Adrenal gland (tissue), 9 donors: ENCODE measurements at regions not wholly inside any gene's neighbourhood (a gene's known extent, or its start where the extent isn't known, plus 50 kb on each side); places are given as distances from the start of the nearest gene placed in this dataset.

ENCODE experiments used
- DNase-seq, 7 donors: peaks; one replicate each; pipeline ENCODE4 v3.0.0-alpha.2; 2019 to 2020
- H3K27ac ChIP-seq, 5 donors: fragments of 200-600 bp; sonication (generic) in 4 of 5; 1 replicate in 3 of 5; 2 replicates in 2 of 5; pipeline versions ENCODE4 v1.5.1 to v1.8.0; 2016 to 2020; ENCODE audit warnings: mild to moderate bottlenecking in 1 of 5
- H3K27me3 ChIP-seq: fragments of 200-600 bp; 2 replicates; pipeline ENCODE4 v1.8.0; 2021
- H3K36me3 ChIP-seq, 2 donors: fragments of 200-600 bp; replicated peaks in 1 of 2; 1 replicate in 1 of 2; 2 replicates in 1 of 2; pipeline versions ENCODE4 v1.5.1 to v1.8.0; 2018 to 2022
- H3K4me1 ChIP-seq, 2 donors: fragments of 200-600 bp; replicated peaks in 1 of 2; 1 replicate in 1 of 2; 2 replicates in 1 of 2; pipeline versions ENCODE4 v1.5.1 to v1.8.0; 2018 to 2021
- H3K4me3 ChIP-seq, 4 donors: fragments of 200-600 bp; sonication (generic) in 3 of 4; one replicate each; pipeline ENCODE4 v1.5.1; 2016 to 2018
- H3K9me3 ChIP-seq, 3 donors: fragments of 200-600 bp; sonication (generic) in 1 of 3; replicated peaks in 1 of 3; 1 replicate in 2 of 3; 2 replicates in 1 of 3; pipeline versions ENCODE4 v1.5.1 to v1.8.0; 2016 to 2021
- CTCF ChIP-seq, 6 experiments: fragments of 450-650 bp in 4 of 6; fragments of 200-600 bp in 2 of 6; sonication (generic) in 1 of 6; IDR thresholded peaks; 1 replicate in 5 of 6; 2 replicates in 1 of 6; pipeline versions ENCODE4 v1.5.1 to v1.8.0; 2016 to 2021; ENCODE audit warnings: antibody characterized with exemption in 6 of 6, mild to moderate bottlenecking in 2 of 6, moderate library complexity in 1 of 6
- POLR2A ChIP-seq, 2 donors: fragments of 450-650 bp; IDR thresholded peaks; one replicate each; pipeline ENCODE4 v1.6.1; 2017; ENCODE audit warnings: antibody characterized with exemption in 2 of 2, mild to moderate bottlenecking in 2 of 2, moderate library complexity in 1 of 2
- WGBS, 4 donors: extraction: QIAGEN DNeasy Blood & Tissue Kit in 2 of 4; methylation state at CpG; one replicate each; pipeline versions ENCODE4 v1.1.5 to v1.1.7; 2013 to 2017; 5-methylcytosine and 5-hydroxymethylcytosine counted together
- intact Hi-C, 2 donors: fragments of 100-400 bp; cut with DNase I; formaldehyde crosslinking; loops; one replicate each; pipeline versions ENCODE4 v1.14.1 to v1.15.0; 2022 to 2023
- donor health status: healthy with polysubstance abuse.
- donor health status: Bipolar disorder and iron deficiency.
- donor health status: DM: yes; HTN: yes; CAD: no.
- donor health status: DM: no; HTN: no; CAD: no.
- donor health status: DM: no; HTN: no; CAD: no.

- Histone ChIP-seq H3K36me3 (no peaks in the 10 kb centered on the region), H3K4me3 (no peak overlapping the region), H3K9me3 (no peaks in the 10 kb centered on the region), H3K4me1 (no peaks in the 10 kb centered on the region), H3K27ac (no peak overlapping the region), H3K27me3 (no peaks in the 10 kb centered on the region)
- intact Hi-C loops: no loop called here
- WGBS, 4 donors: 63 to 74% (median 67%) methylated on average over 3 of the region's 3 CpGs
- TF ChIP-seq POLR2A (IDR thresholded peaks at IDR 0.05): no peak
- no peak for TF ChIP-seq CTCF (IDR thresholded peaks at IDR 0.05)
- no peak for DNase-seq
Measured at GRCh38 chr14:34137001-34137745, 186.3 kb upstream of the EGLN3 start.

- DNase-seq: no peak
Measured at GRCh38 chr14:34135492-34135891, 184.6 kb upstream of the EGLN3 start.

GRCh38 chr14:34134484-34134883 is 183.6 kb upstream of the EGLN3 start:
- Histone ChIP-seq H3K9me3 (no peaks in the 10 kb centered on the region), H3K36me3 (no peaks in the 10 kb centered on the region), H3K4me3 (no peak overlapping the region), H3K27ac (no peak overlapping the region), H3K27me3 (no peaks in the 10 kb centered on the region), H3K4me1 (no peaks in the 10 kb centered on the region)
- TF ChIP-seq POLR2A (IDR thresholded peaks at IDR 0.05) (no peak), CTCF (IDR thresholded peaks at IDR 0.05) (no peak)
- DNase-seq: no peak
- intact Hi-C loops: no loop called here
- 80 to 88% (median 85%) methylated on average over 3 of the region's 3 CpGs for WGBS, 4 donors

More at GRCh38 chr14:34135492-34135891, 184.6 kb upstream of the EGLN3 start:
- intact Hi-C loops: no loop called here
- H3K4me3 ChIP-seq: no peak overlapping the region
- no peaks in the 10 kb centered on the region for H3K4me1 ChIP-seq
- H3K27me3 ChIP-seq: no peaks in the 10 kb centered on the region
- no peak for TF ChIP-seq POLR2A (IDR thresholded peaks at IDR 0.05)
- no peak for TF ChIP-seq CTCF (IDR thresholded peaks at IDR 0.05)
- H3K36me3 ChIP-seq: no peaks in the 10 kb centered on the region
- H3K27ac ChIP-seq: no peak overlapping the region
- H3K9me3 ChIP-seq: no peaks in the 10 kb centered on the region
- 73 to 83% (median 78%) methylated on average over 7 of the region's 7 CpGs for WGBS, 4 donors

GRCh38 chr14:34129927-34130552 is 179.2 kb upstream of the EGLN3 start:
- no peaks in the 10 kb centered on the region for H3K27me3 ChIP-seq
- no peak for DNase-seq
- H3K4me1 ChIP-seq: no peaks in the 10 kb centered on the region
- no peaks in the 10 kb centered on the region for H3K9me3 ChIP-seq
- no peak overlapping the region for H3K4me3 ChIP-seq
- H3K27ac ChIP-seq: no peak overlapping the region
- intact Hi-C loops: no loop called here
- WGBS, 4 donors: 68 to 80% (median 75%) methylated on average over 6 to 7 of the region's 7 CpGs
- no peaks in the 10 kb centered on the region for H3K36me3 ChIP-seq
- TF ChIP-seq CTCF (IDR thresholded peaks at IDR 0.05) (no peak), POLR2A (IDR thresholded peaks at IDR 0.05) (no peak)
